SK-N-SH treated with all-trans-retinoic acid at 6 μM for 48 hours (cell line): ENCODE measurements at regions not wholly inside any gene's neighbourhood (a gene's known extent, or its start where the extent isn't known, plus 50 kb on each side); places are given as distances from the start of the nearest gene placed in this dataset.

Experiments
- ATAC-seq: fragments of 200-7000 bp; cut with Tn5 transposase; 3 replicates; pipeline ENCODE4 v1.9.1; 2020; ENCODE audit warnings: mild to moderate bottlenecking, moderate library complexity
- ARNTL ChIP-seq: fragments of 450-650 bp; formaldehyde crosslinking; IDR thresholded peaks from 2 replicates; pipeline ENCODE4 v1.5.0; 2020; ENCODE audit warnings: low read depth, mild to moderate bottlenecking, moderate library complexity, borderline replicate concordance
- CSDC2 ChIP-seq: fragments of 250-450 bp; sonication (Bioruptor Pico); IDR thresholded peaks from 2 replicates; pipeline ENCODE4 v1.5.0; 2020; ENCODE audit warnings: mild to moderate bottlenecking, moderate library complexity
- ESRRG ChIP-seq: fragments of 250-450 bp; sonication (Bioruptor Pico); IDR thresholded peaks from 2 replicates; pipeline ENCODE4 v1.6.1; 2021; ENCODE audit warnings: mild to moderate bottlenecking
- GLIS3 ChIP-seq: fragments of 250-450 bp; sonication (Bioruptor Pico); IDR thresholded peaks from 2 replicates; pipeline ENCODE4 v1.5.0; 2020; ENCODE audit warnings: mild to moderate bottlenecking, moderate library complexity
- ISL1 ChIP-seq: fragments of 250-450 bp; sonication (Bioruptor Pico); IDR thresholded peaks from 2 replicates; pipeline ENCODE4 v2.1.2; 2022; ENCODE audit warnings: mild to moderate bottlenecking, moderate library complexity
- OSR1 ChIP-seq: fragments of 250-450 bp; sonication (Bioruptor Pico); IDR thresholded peaks from 2 replicates; pipeline ENCODE4 v1.8.0; 2022; ENCODE audit warnings: moderate library complexity, mild to moderate bottlenecking, inconsistent platforms
- PPARA ChIP-seq: fragments of 250-450 bp; sonication (Bioruptor Pico); IDR thresholded peaks from 2 replicates; pipeline ENCODE4 v1.5.0; 2020; ENCODE audit warnings: mild to moderate bottlenecking, borderline replicate concordance
- RARB ChIP-seq: fragments of 250-450 bp; sonication (Bioruptor Pico); IDR thresholded peaks from 2 replicates; pipeline ENCODE4 v1.8.0; 2021; ENCODE audit warnings: mild to moderate bottlenecking, moderate library complexity
- SNAI2 ChIP-seq: fragments of 250-450 bp; sonication (Bioruptor Pico); IDR thresholded peaks from 2 replicates; pipeline ENCODE4 v1.5.0; 2020; ENCODE audit warnings: mild to moderate bottlenecking, moderate library complexity
- TCF4 ChIP-seq: fragments of 250-450 bp; sonication (Bioruptor Pico); IDR thresholded peaks from 2 replicates; pipeline ENCODE4 v1.8.0; 2021; ENCODE audit warnings: mild to moderate bottlenecking, moderate library complexity, borderline replicate concordance
- TOX ChIP-seq: fragments of 250-450 bp; sonication (Bioruptor Pico); IDR thresholded peaks from 2 replicates; pipeline ENCODE4 v1.8.0; 2021; ENCODE audit warnings: mild to moderate bottlenecking, moderate library complexity, borderline replicate concordance
- ZC3H10 ChIP-seq: fragments of 250-450 bp; sonication (Bioruptor Pico); IDR thresholded peaks from 2 replicates; pipeline ENCODE4 v1.5.1; 2021; ENCODE audit warnings: mild to moderate bottlenecking, moderate library complexity
- ZFP3 ChIP-seq: fragments of 250-450 bp; sonication (Bioruptor Pico); IDR thresholded peaks from 2 replicates; pipeline ENCODE4 v1.5.0; 2020; ENCODE audit warnings: mild to moderate bottlenecking, moderate library complexity
- ZFP30 ChIP-seq: fragments of 450-650 bp; formaldehyde crosslinking; IDR thresholded peaks from 2 replicates; pipeline ENCODE4 v1.5.0; 2022; ENCODE audit warnings: mild to moderate bottlenecking, moderate library complexity
- ZNF565 ChIP-seq: fragments of 450-650 bp; formaldehyde crosslinking; conservative IDR thresholded peaks from 2 replicates; pipeline ENCODE4 v1.5.0; 2020; ENCODE audit warnings: low read depth, mild to moderate bottlenecking, moderate library complexity
- ZNF70 ChIP-seq: fragments of 450-650 bp; formaldehyde crosslinking; IDR thresholded peaks from 2 replicates; pipeline ENCODE4 v1.5.0; 2020; ENCODE audit warnings: mild to moderate bottlenecking, moderate library complexity
- TF ChIP-seq, protein P1 (sequence below): fragments of 250-450 bp; sonication (Bioruptor Pico); IDR thresholded peaks from 2 replicates; pipeline ENCODE4 v1.5.0; 2020; ENCODE audit warnings: mild to moderate bottlenecking, moderate library complexity
- TF ChIP-seq, protein P2 (sequence below): fragments of 250-450 bp; sonication (Bioruptor Pico); IDR thresholded peaks from 2 replicates; pipeline ENCODE4 v1.8.0; 2020; ENCODE audit warnings: mild to moderate bottlenecking, moderate library complexity, borderline replicate concordance
- TF ChIP-seq, protein P3 (sequence below): fragments of 250-450 bp; sonication (Bioruptor Pico); IDR thresholded peaks from 2 replicates; pipeline ENCODE4 v1.5.1; 2021; ENCODE audit warnings: mild to moderate bottlenecking, moderate library complexity
- TF ChIP-seq, protein P4 (sequence below): fragments of 250-450 bp; sonication (Bioruptor Pico); IDR thresholded peaks from 2 replicates; pipeline ENCODE4 v1.8.0; 2021; ENCODE audit warnings: low read depth, mild to moderate bottlenecking, moderate library complexity, borderline replicate concordance
- TF ChIP-seq, protein P5 (sequence below): fragments of 250-450 bp; sonication (Bioruptor Pico); IDR thresholded peaks from 2 replicates; pipeline ENCODE4 v1.5.1; 2020; ENCODE audit warnings: low read depth, mild to moderate bottlenecking, moderate library complexity

DNA sequence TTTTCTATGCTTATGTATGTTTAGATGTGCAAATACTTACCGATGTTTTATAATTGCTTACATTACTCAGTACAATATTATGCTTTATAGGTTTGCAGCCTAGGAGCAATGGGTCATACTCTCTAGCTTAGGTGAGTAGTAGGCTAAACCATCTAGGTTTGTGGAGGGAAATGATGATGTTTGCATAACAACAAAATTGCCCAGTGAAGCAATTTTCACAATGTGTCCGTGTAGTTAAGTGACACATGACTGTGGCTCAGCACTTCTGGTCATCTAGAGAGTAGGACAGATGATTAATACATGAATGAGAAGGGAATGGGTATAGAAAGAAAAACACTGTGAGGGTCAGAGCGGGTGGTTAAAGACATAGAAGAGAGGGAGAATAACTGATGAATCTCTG, 2116.2 kb upstream of the PIK3C3 start (continued):
- TF ChIP-seq, protein P1, sequence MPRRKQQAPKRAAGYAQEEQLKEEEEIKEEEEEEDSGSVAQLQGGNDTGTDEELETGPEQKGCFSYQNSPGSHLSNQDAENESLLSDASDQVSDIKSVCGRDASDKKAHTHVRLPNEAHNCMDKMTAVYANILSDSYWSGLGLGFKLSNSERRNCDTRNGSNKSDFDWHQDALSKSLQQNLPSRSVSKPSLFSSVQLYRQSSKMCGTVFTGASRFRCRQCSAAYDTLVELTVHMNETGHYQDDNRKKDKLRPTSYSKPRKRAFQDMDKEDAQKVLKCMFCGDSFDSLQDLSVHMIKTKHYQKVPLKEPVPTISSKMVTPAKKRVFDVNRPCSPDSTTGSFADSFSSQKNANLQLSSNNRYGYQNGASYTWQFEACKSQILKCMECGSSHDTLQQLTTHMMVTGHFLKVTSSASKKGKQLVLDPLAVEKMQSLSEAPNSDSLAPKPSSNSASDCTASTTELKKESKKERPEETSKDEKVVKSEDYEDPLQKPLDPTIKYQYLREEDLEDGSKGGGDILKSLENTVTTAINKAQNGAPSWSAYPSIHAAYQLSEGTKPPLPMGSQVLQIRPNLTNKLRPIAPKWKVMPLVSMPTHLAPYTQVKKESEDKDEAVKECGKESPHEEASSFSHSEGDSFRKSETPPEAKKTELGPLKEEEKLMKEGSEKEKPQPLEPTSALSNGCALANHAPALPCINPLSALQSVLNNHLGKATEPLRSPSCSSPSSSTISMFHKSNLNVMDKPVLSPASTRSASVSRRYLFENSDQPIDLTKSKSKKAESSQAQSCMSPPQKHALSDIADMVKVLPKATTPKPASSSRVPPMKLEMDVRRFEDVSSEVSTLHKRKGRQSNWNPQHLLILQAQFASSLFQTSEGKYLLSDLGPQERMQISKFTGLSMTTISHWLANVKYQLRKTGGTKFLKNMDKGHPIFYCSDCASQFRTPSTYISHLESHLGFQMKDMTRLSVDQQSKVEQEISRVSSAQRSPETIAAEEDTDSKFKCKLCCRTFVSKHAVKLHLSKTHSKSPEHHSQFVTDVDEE, result no peak
- no peak for TF ChIP-seq SNAI2

DNA sequence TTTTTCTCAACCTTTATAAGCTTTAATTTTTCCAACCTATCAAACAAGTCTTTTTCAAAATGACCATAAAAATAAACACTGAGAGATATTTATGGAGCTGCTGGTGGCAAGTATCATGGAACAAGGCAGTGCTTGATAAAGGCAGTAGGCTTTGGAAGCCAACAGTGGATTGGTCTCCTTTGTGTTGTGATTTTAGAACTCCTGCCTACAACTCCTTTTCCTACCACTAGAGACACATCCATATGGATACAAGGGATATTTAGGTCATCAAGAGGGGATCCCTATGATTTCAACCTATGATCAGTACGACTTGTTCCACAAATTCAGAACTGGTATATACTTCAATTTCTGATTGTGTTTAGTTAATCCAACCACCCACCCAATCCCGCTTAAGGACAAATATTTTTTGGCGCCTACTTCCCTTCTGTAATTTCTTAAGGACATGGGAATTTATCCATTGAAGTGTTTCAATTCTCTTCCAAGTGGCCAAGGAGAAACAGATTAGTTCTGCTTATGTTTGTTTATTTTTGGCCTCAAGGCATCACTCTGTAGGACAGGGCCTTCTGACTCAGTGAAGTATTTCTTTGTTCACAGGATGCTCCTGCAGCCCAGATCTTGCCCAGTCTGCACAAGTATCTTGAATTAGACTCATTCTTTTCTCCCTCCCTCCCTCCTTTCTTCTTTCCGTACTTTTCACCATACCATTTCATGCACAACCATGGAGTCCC, 2119.6 kb upstream of the PIK3C3 start:
- no peak for ATAC-seq

DNA sequence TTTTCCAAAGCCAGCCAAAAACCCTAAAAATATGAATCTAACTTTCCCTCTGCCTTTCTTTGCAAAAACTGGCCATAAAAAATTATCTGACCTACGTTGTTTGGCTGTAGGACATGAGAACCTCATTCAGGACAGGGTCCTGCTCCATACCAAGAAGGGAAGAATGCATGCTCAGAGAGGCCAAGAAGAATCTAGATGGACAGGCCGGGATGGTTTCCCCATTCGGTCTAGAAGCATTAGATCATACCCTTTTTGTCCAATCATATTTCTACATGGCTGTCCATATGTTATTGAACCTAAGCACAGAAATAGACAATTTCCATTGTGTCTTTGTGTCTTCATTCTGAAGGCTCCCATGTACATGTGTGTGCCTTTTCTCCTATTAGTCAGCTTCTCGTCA, 2120.4 kb upstream of the PIK3C3 start:
- no peak for ATAC-seq
- TF ChIP-seq TOX (CRISPR knock-in tag) (no peak), ISL1 (CRISPR knock-in tag) (no peak), OSR1 (CRISPR knock-in tag) (no peak), ESRRG (CRISPR knock-in tag) (no peak), ZNF70 (no peak), ZFP30 (CRISPR knock-in tag) (no peak), TCF4 (CRISPR knock-in tag) (no peak), ZNF565 (CRISPR knock-in tag) (no peak), CSDC2 (CRISPR knock-in tag) (no peak), ZFP3 (CRISPR knock-in tag) (no peak), ZC3H10 (CRISPR knock-in tag) (no peak), GLIS3 (no peak), ARNTL (no peak), PPARA (CRISPR knock-in tag) (no peak), RARB (no peak)
- TF ChIP-seq, protein P2, sequence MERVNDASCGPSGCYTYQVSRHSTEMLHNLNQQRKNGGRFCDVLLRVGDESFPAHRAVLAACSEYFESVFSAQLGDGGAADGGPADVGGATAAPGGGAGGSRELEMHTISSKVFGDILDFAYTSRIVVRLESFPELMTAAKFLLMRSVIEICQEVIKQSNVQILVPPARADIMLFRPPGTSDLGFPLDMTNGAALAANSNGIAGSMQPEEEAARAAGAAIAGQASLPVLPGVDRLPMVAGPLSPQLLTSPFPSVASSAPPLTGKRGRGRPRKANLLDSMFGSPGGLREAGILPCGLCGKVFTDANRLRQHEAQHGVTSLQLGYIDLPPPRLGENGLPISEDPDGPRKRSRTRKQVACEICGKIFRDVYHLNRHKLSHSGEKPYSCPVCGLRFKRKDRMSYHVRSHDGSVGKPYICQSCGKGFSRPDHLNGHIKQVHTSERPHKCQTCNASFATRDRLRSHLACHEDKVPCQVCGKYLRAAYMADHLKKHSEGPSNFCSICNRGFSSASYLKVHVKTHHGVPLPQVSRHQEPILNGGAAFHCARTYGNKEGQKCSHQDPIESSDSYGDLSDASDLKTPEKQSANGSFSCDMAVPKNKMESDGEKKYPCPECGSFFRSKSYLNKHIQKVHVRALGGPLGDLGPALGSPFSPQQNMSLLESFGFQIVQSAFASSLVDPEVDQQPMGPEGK (CRISPR knock-in tag), result no peak

More for the DNA sequence above, 2119.6 kb upstream of the PIK3C3 start:
- TF ChIP-seq, protein P3, sequence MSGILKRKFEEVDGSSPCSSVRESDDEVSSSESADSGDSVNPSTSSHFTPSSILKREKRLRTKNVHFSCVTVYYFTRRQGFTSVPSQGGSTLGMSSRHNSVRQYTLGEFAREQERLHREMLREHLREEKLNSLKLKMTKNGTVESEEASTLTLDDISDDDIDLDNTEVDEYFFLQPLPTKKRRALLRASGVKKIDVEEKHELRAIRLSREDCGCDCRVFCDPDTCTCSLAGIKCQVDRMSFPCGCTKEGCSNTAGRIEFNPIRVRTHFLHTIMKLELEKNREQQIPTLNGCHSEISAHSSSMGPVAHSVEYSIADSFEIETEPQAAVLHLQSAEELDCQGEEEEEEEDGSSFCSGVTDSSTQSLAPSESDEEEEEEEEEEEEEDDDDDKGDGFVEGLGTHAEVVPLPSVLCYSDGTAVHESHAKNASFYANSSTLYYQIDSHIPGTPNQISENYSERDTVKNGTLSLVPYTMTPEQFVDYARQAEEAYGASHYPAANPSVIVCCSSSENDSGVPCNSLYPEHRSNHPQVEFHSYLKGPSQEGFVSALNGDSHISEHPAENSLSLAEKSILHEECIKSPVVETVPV (CRISPR knock-in tag), result no peak
- TF ChIP-seq PPARA (CRISPR knock-in tag), result no peak
- no peak for TF ChIP-seq OSR1 (CRISPR knock-in tag)
- no peak for TF ChIP-seq ARNTL
- TF ChIP-seq ZFP30 (CRISPR knock-in tag), result no peak
- TF ChIP-seq CSDC2 (CRISPR knock-in tag), result no peak
- TF ChIP-seq, protein P2 (CRISPR knock-in tag), result no peak
- no peak for TF ChIP-seq ISL1 (CRISPR knock-in tag)
- TF ChIP-seq ZNF70, result no peak
- no peak for TF ChIP-seq SNAI2
- no peak for TF ChIP-seq ZNF565 (CRISPR knock-in tag)
- no peak for TF ChIP-seq TOX (CRISPR knock-in tag)
- TF ChIP-seq, protein P4, sequence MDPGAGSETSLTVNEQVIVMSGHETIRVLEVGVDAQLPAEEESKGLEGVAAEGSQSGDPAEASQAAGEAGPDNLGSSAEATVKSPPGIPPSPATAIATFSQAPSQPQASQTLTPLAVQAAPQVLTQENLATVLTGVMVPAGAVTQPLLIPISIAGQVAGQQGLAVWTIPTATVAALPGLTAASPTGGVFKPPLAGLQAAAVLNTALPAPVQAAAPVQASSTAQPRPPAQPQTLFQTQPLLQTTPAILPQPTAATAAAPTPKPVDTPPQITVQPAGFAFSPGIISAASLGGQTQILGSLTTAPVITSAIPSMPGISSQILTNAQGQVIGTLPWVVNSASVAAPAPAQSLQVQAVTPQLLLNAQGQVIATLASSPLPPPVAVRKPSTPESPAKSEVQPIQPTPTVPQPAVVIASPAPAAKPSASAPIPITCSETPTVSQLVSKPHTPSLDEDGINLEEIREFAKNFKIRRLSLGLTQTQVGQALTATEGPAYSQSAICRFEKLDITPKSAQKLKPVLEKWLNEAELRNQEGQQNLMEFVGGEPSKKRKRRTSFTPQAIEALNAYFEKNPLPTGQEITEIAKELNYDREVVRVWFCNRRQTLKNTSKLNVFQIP, result no peak
- TF ChIP-seq, protein P5, sequence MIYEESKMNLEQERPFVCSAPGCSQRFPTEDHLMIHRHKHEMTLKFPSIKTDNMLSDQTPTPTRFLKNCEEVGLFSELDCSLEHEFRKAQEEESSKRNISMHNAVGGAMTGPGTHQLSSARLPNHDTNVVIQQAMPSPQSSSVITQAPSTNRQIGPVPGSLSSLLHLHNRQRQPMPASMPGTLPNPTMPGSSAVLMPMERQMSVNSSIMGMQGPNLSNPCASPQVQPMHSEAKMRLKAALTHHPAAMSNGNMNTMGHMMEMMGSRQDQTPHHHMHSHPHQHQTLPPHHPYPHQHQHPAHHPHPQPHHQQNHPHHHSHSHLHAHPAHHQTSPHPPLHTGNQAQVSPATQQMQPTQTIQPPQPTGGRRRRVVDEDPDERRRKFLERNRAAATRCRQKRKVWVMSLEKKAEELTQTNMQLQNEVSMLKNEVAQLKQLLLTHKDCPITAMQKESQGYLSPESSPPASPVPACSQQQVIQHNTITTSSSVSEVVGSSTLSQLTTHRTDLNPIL (CRISPR knock-in tag), result no peak
- no peak for TF ChIP-seq RARB
- TF ChIP-seq GLIS3, result no peak
